ENCODE measurements at regions not wholly inside any gene's neighbourhood (a gene's known extent, or its start where the extent isn't known, plus 50 kb on each side); places are given as distances from the start of the nearest gene placed in this dataset.

DNA sequence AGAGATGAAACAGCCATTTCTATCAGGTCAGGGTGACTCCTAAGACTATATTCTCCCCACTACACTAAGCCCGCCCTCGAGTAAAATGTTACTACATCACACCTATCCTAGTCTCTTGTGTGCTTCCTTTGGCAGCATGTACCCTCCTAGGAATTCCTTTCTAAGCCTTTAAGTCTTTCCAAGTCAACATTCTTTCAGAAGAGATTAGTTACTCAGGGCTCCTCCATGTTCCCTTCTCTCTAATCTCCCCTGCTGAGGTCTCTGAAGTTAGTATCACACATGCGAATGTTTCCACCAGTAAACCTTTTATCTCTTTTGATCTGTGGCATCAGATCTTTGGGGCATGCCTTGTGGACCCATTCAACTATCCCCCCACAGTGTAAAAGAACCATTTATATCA is 873.7 kb upstream of the FAT3 start:
- H3K27me3 ChIP-seq (ENCODE audit: insufficient read depth), result no peaks in the 10 kb centered on the region
- no peak for DNase-seq
- H3K4me3 ChIP-seq (ENCODE audit: low read depth in 2 of 2, low read length in 1 of 2), result no peak overlapping the region
- H3K9me3 ChIP-seq, result no peaks in the 10 kb centered on the region
- no peak for TF ChIP-seq JUND (IDR thresholded peaks at IDR 0.05)
- no peak for TF ChIP-seq GABPA (IDR thresholded peaks at IDR 0.05; ENCODE audit: low read depth)
- TF ChIP-seq, protein P1, sequence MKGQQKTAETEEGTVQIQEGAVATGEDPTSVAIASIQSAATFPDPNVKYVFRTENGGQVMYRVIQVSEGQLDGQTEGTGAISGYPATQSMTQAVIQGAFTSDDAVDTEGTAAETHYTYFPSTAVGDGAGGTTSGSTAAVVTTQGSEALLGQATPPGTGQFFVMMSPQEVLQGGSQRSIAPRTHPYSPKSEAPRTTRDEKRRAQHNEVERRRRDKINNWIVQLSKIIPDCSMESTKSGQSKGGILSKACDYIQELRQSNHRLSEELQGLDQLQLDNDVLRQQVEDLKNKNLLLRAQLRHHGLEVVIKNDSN (IDR thresholded peaks at IDR 0.05; ENCODE audit: borderline replicate concordance, low read depth), result no peak
- TF ChIP-seq ELF1 (IDR thresholded peaks at IDR 0.05), result no peak
- TF ChIP-seq, protein P2, sequence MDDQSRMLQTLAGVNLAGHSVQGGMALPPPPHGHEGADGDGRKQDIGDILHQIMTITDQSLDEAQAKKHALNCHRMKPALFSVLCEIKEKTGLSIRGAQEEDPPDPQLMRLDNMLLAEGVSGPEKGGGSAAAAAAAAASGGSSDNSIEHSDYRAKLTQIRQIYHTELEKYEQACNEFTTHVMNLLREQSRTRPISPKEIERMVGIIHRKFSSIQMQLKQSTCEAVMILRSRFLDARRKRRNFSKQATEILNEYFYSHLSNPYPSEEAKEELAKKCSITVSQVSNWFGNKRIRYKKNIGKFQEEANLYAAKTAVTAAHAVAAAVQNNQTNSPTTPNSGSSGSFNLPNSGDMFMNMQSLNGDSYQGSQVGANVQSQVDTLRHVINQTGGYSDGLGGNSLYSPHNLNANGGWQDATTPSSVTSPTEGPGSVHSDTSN (IDR thresholded peaks at IDR 0.05), result no peak
- TF ChIP-seq, protein P3, sequence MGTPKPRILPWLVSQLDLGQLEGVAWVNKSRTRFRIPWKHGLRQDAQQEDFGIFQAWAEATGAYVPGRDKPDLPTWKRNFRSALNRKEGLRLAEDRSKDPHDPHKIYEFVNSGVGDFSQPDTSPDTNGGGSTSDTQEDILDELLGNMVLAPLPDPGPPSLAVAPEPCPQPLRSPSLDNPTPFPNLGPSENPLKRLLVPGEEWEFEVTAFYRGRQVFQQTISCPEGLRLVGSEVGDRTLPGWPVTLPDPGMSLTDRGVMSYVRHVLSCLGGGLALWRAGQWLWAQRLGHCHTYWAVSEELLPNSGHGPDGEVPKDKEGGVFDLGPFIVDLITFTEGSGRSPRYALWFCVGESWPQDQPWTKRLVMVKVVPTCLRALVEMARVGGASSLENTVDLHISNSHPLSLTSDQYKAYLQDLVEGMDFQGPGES (IDR thresholded peaks at IDR 0.05; ENCODE audit: low read depth, low read length), result no peak
- no peak for TF ChIP-seq EZH2phosphoT487 (IDR thresholded peaks at IDR 0.05; ENCODE audit: borderline replicate concordance, low read depth)
- no peak for TF ChIP-seq YY1 (IDR thresholded peaks at IDR 0.05; ENCODE audit: low read depth)
- no peak for TF ChIP-seq RXRA (IDR thresholded peaks at IDR 0.05; ENCODE audit: borderline replicate concordance, low read depth)
- TF ChIP-seq CHD2 (IDR thresholded peaks at IDR 0.05; ENCODE audit: low read length, partially characterized antibody), result no peak
- TF ChIP-seq RCOR1 (IDR thresholded peaks at IDR 0.05; ENCODE audit: low read length), result no peak
- no peak for TF ChIP-seq RFX5 (IDR thresholded peaks at IDR 0.05; ENCODE audit: low read length)
- no peak for TF ChIP-seq TCF12 (IDR thresholded peaks at IDR 0.05)
- TF ChIP-seq FOXM1 (IDR thresholded peaks at IDR 0.05; ENCODE audit: low read depth), result no peak
- TF ChIP-seq, protein P4, sequence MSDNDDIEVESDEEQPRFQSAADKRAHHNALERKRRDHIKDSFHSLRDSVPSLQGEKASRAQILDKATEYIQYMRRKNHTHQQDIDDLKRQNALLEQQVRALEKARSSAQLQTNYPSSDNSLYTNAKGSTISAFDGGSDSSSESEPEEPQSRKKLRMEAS (IDR thresholded peaks at IDR 0.05; ENCODE audit: low read depth), result no peak
- H3K4me2 ChIP-seq, result no peak overlapping the region
- ChIA-PET CTCF (no interaction called here), POLR2A (no interaction called here)
- no peaks in the 10 kb centered on the region for H3K79me2 ChIP-seq (ENCODE audit: insufficient read depth)
- no peaks in the 10 kb centered on the region for H3K36me3 ChIP-seq (replicated peaks in 1 of 2; ENCODE audit: control insufficient read depth in 1 of 2, insufficient read depth in 2 of 2, low read length in 1 of 2)
- H3K27ac ChIP-seq (ENCODE audit: low read depth in 2 of 2, low read length in 1 of 2), result no peak overlapping the region
- no peak overlapping the region for H2AFZ ChIP-seq (ENCODE audit: low read depth)
- no peak overlapping the region for H3K9ac ChIP-seq
- 64% methylated on average over 3 of the region's 3 CpGs for WGBS (ENCODE audit: low lambda C conversion rate)
- no peaks in the 10 kb centered on the region for H3K4me1 ChIP-seq (ENCODE audit: control insufficient read depth in 1 of 2, insufficient read depth in 2 of 2, low read depth in 1 of 2, low read length in 1 of 2)
- no peaks in the 10 kb centered on the region for H3K9me2 ChIP-seq
- no peaks in the 10 kb centered on the region for H3F3A ChIP-seq (replicated peaks; ENCODE audit: insufficient read depth)
- no peaks in the 10 kb centered on the region for H4K20me1 ChIP-seq (ENCODE audit: insufficient read depth)

DNA sequence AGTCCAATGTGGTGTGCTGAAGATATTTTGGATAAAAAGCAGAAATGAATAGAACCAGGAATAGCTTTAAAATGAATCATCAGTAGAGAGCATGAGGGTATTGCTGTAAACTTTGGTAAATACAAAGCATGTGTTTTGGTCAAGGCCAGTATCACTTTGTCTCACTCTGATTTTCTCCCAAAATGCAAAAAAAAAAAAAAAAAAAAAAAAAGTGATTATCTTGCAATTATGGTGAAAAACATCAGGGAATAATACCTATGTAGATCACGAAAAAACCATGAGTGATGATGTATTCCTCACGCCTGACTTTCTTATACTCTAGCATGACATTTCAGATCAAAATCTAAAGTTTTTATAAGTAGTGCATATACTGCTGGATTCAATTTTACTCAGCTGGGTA is 897.9 kb upstream of the FAT3 start:
- ChIA-PET POLR2A (no interaction called here), CTCF (no interaction called here)
- Histone ChIP-seq H3K4me3 (ENCODE audit: low read depth in 2 of 2, low read length in 1 of 2) (no peak overlapping the region), H3F3A (replicated peaks; ENCODE audit: insufficient read depth) (no peaks in the 10 kb centered on the region), H3K9me2 (no peaks in the 10 kb centered on the region), H4K20me1 (ENCODE audit: insufficient read depth) (no peaks in the 10 kb centered on the region), H3K9me3 (no peaks in the 10 kb centered on the region), H3K27ac (ENCODE audit: low read depth in 2 of 2, low read length in 1 of 2) (no peak overlapping the region), H3K79me2 (ENCODE audit: insufficient read depth) (no peaks in the 10 kb centered on the region), H3K27me3 (ENCODE audit: insufficient read depth) (no peaks in the 10 kb centered on the region), H3K4me2 (no peak overlapping the region), H2AFZ (ENCODE audit: low read depth) (no peak overlapping the region), H3K36me3 (replicated peaks in 1 of 2; ENCODE audit: control insufficient read depth in 1 of 2, insufficient read depth in 2 of 2, low read length in 1 of 2) (no peaks in the 10 kb centered on the region), H3K9ac (no peak overlapping the region), H3K4me1 (ENCODE audit: control insufficient read depth in 1 of 2, insufficient read depth in 2 of 2, low read depth in 1 of 2, low read length in 1 of 2) (no peaks in the 10 kb centered on the region)
- 59% methylated on average over 2 of the region's 2 CpGs for WGBS (ENCODE audit: low lambda C conversion rate)
- TF ChIP-seq, protein P4 (IDR thresholded peaks at IDR 0.05; ENCODE audit: low read depth), result no peak
- TF ChIP-seq GABPA (IDR thresholded peaks at IDR 0.05; ENCODE audit: low read depth), result no peak
- TF ChIP-seq, protein P2 (IDR thresholded peaks at IDR 0.05), result no peak
- TF ChIP-seq EZH2phosphoT487 (IDR thresholded peaks at IDR 0.05; ENCODE audit: borderline replicate concordance, low read depth), result no peak
- TF ChIP-seq MEF2A (IDR thresholded peaks at IDR 0.05; ENCODE audit: borderline replicate concordance, low read depth), result no peak
- TF ChIP-seq, protein P1 (IDR thresholded peaks at IDR 0.05; ENCODE audit: borderline replicate concordance, low read depth), result no peak
- TF ChIP-seq, protein P5, sequence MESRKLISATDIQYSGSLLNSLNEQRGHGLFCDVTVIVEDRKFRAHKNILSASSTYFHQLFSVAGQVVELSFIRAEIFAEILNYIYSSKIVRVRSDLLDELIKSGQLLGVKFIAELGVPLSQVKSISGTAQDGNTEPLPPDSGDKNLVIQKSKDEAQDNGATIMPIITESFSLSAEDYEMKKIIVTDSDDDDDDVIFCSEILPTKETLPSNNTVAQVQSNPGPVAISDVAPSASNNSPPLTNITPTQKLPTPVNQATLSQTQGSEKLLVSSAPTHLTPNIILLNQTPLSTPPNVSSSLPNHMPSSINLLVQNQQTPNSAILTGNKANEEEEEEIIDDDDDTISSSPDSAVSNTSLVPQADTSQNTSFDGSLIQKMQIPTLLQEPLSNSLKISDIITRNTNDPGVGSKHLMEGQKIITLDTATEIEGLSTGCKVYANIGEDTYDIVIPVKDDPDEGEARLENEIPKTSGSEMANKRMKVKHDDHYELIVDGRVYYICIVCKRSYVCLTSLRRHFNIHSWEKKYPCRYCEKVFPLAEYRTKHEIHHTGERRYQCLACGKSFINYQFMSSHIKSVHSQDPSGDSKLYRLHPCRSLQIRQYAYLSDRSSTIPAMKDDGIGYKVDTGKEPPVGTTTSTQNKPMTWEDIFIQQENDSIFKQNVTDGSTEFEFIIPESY (IDR thresholded peaks at IDR 0.05; ENCODE audit: borderline replicate concordance, low read depth), result no peak
- DNase-seq, result no peak

All from SK-N-SH (cell line).